Gastrocnemius medialis (tissue), 4 donors: ENCODE measurements at regions not wholly inside any gene's neighbourhood (a gene's known extent, or its start where the extent isn't known, plus 50 kb on each side); places are given as distances from the start of the nearest gene placed in this dataset.
"Not testable (repeated sequence)": the region's sequence is repeated elsewhere in the genome, so short reads cannot be mapped to it uniquely, and the experiment has no call there.

ENCODE experiments used
- ATAC-seq, 2 donors: fragments of 150-250 bp; one replicate each; pipeline ENCODE4 v1.9.1; 2016
- DNase-seq, 2 donors: peaks; one replicate each; pipeline ENCODE4 v3.0.0-alpha.2; 2019
- H3K27ac ChIP-seq, 4 donors: fragments of 200-600 bp; sonication (generic); 1 replicate in 1 of 4; 2 replicates in 3 of 4; pipeline ENCODE4 v1.5.1; 2016 to 2018; ENCODE audit warnings: mild to moderate bottlenecking in 2 of 4, moderate library complexity in 1 of 4
- H3K27me3 ChIP-seq, 3 donors: fragments of 200-600 bp; sonication (generic) in 2 of 3; 1 replicate in 1 of 3; 2 replicates in 2 of 3; pipeline versions ENCODE4 v1.5.1 to v1.6.0; 2016 to 2019; ENCODE audit warnings: mild to moderate bottlenecking in 1 of 3, moderate library complexity in 1 of 3
- H3K36me3 ChIP-seq, 2 donors: fragments of 200-600 bp; sonication (generic) in 1 of 2; one replicate each; pipeline ENCODE4 v1.5.1; 2017 to 2018
- H3K4me1 ChIP-seq, 2 donors: fragments of 200-600 bp; sonication (generic) in 1 of 2; one replicate each; pipeline ENCODE4 v1.5.1; 2016 to 2017; ENCODE audit warnings: mild to moderate bottlenecking in 2 of 2
- H3K4me3 ChIP-seq, 4 donors: fragments of 200-600 bp; sonication (generic) in 3 of 4; 1 replicate in 1 of 4; 2 replicates in 3 of 4; pipeline ENCODE4 v1.5.1; 2016 to 2019; ENCODE audit warnings: mild to moderate bottlenecking in 2 of 4
- H3K9me3 ChIP-seq, 3 donors: fragments of 200-600 bp; sonication (generic) in 2 of 3; 1 replicate in 1 of 3; 2 replicates in 2 of 3; pipeline ENCODE4 v1.5.1; 2016 to 2019
- CTCF ChIP-seq, 5 experiments: fragments of 450-650 bp in 3 of 5; fragments of 200-600 bp in 2 of 5; sonication (generic) in 2 of 5; IDR thresholded peaks in 4 of 5; conservative IDR thresholded peaks in 1 of 5; 1 replicate in 4 of 5; 2 replicates in 1 of 5; pipeline ENCODE4 v1.5.1; 2016 to 2019; ENCODE audit warnings: antibody characterized with exemption in 5 of 5, mild to moderate bottlenecking in 3 of 5, moderate library complexity in 3 of 5
- POLR2A ChIP-seq, 2 donors: fragments of 450-650 bp; IDR thresholded peaks; one replicate each; pipeline ENCODE4 v1.6.1; 2017; ENCODE audit warnings: antibody characterized with exemption in 2 of 2, mild to moderate bottlenecking in 2 of 2, moderate library complexity in 2 of 2
- in situ Hi-C, 4 donors: fragments of 200-750 bp; cut with MboI; loops; one replicate each; pipeline versions ENCODE4 v1.15.0 to v1.8.0; 2017; ENCODE audit warnings: low sequenced_read_pairs in 4 of 4
- intact Hi-C: fragments of 100-400 bp; cut with DNase I; formaldehyde crosslinking; loops from one replicate; pipeline ENCODE4 v1.15.1; 2023; ENCODE audit warnings: low total_unique reads

GRCh38 chr6:170222498-170223471, 68.1 kb downstream of the DLL1 start:
- H3K27me3 ChIP-seq, result no peaks in the 10 kb centered on the region
- no peaks in the 10 kb centered on the region for H3K36me3 ChIP-seq
- H3K4me3 ChIP-seq, result no peak overlapping the region
- TF ChIP-seq CTCF (IDR thresholded peaks at IDR 0.05 in 4 of 5, conservative IDR thresholded peaks at IDR 0.05 in 1 of 5) (no peak), POLR2A (IDR thresholded peaks at IDR 0.05) (no peak)
- no peaks in the 10 kb centered on the region for H3K9me3 ChIP-seq
- ATAC-seq (no peak), DNase-seq (no peak)
- H3K4me1 ChIP-seq, result peaks cover 9 to 19% of the 10 kb centered on the region in 2 donors
- intact Hi-C loops (no loop called here), in situ Hi-C loops (no loop called here)
- no peak overlapping the region for H3K27ac ChIP-seq

GRCh38 chr6:170221753-170222400, 69.0 kb downstream of the DLL1 start:
- no peak for ATAC-seq
- intact Hi-C loops, result no loop called here
- Histone ChIP-seq H3K36me3 (no peaks in the 10 kb centered on the region), H3K4me1 (peaks cover 9 to 18% of the 10 kb centered on the region in 2 donors), H3K4me3 (no peak overlapping the region), H3K27ac (no peak overlapping the region), H3K27me3 (no peaks in the 10 kb centered on the region), H3K9me3 (no peaks in the 10 kb centered on the region)
- no peak for TF ChIP-seq CTCF (IDR thresholded peaks at IDR 0.05 in 4 of 5, conservative IDR thresholded peaks at IDR 0.05 in 1 of 5)
- no peak for TF ChIP-seq POLR2A (IDR thresholded peaks at IDR 0.05)
- in situ Hi-C loops, result no loop called here
- DNase-seq, result no peak

- Histone ChIP-seq H3K36me3 (no peaks in the 10 kb centered on the region), H3K27me3 (no peaks in the 10 kb centered on the region), H3K27ac (no peak overlapping the region), H3K4me1 (peaks cover 3 to 11% of the 10 kb centered on the region in 2 donors), H3K4me3 (no peak overlapping the region), H3K9me3 (no peaks in the 10 kb centered on the region)
- TF ChIP-seq POLR2A (IDR thresholded peaks at IDR 0.05) (no peak), CTCF (IDR thresholded peaks at IDR 0.05 in 4 of 5, conservative IDR thresholded peaks at IDR 0.05 in 1 of 5) (no peak)
- intact Hi-C loops, result no loop called here
- no peak for ATAC-seq
- in situ Hi-C loops, result no loop called here
- no peak for DNase-seq
These were observed 69.7 kb downstream of the DLL1 start for GRCh38 chr6:170221052-170221752.

GRCh38 chr6:170213637-170214018, 77.2 kb downstream of the DLL1 start:
- ATAC-seq, H3K36me3 ChIP-seq, intact Hi-C loops, H3K4me1 ChIP-seq, H3K9me3 ChIP-seq, DNase-seq, H3K27me3 ChIP-seq, H3K4me3 ChIP-seq, in situ Hi-C loops, H3K27ac ChIP-seq: not testable (repeated sequence)
